H1 (cell line): ENCODE measurements at regions not wholly inside any gene's neighbourhood (a gene's known extent, or its start where the extent isn't known, plus 50 kb on each side); places are given as distances from the start of the nearest gene placed in this dataset.

Experiments
- CTCF ChIA-PET: fragments of 300-600 bp; sonication (Branson Sonifier 250); formaldehyde crosslinking; loops from one replicate; lab custom pipeline; 2021; ENCODE audit not compliant: partially characterized antibody; lab: Charles Lee
- POLR2A ChIA-PET: fragments of 300-600 bp; sonication (Branson Sonifier 250); formaldehyde crosslinking; loops from one replicate; lab custom pipeline; 2021; ENCODE audit warnings: inconsistent platforms; ENCODE audit not compliant: partially characterized antibody; lab: Charles Lee
- DNase-seq, 2 experiments: peaks; one replicate each; pipeline versions ENCODE4 v3.0.0 to v3.0.0-alpha.2; 2010 to 2022; ENCODE audit warnings: low spot score in 2 of 2, low read depth in 1 of 2, mixed read lengths in 1 of 2
- FAIRE-seq: peaks from 2 replicates; lab custom pipeline; 2011; peaks lifted over from hg19 to GRCh38; lab: Jason Lieb, UNC
- H2AFZ ChIP-seq: 2 replicates; pipeline ENCODE4 v1.8.1; 2012; ENCODE audit warnings: low read length, inconsistent platforms
- H2AK5ac ChIP-seq: 2 replicates; pipeline ENCODE4 v1.6.1; 2013; ENCODE audit warnings: low read depth, low read length
- H2BK120ac ChIP-seq: replicated peaks from 2 replicates; pipeline ENCODE3; 2013; ENCODE audit warnings: low read depth, low read length, inconsistent platforms
- H2BK12ac ChIP-seq: 2 replicates; pipeline ENCODE4 v1.6.1; 2013; ENCODE audit warnings: low read depth, low read length
- H2BK15ac ChIP-seq: 2 replicates; pipeline ENCODE4 v1.6.1; 2013; ENCODE audit warnings: low read length
- H2BK20ac ChIP-seq: 2 replicates; pipeline ENCODE4 v1.6.1; 2013; ENCODE audit warnings: low read length
- H2BK5ac ChIP-seq: 2 replicates; pipeline ENCODE4 v1.6.1; 2013; ENCODE audit warnings: low read depth, low read length
- H3K14ac ChIP-seq: 2 replicates; pipeline ENCODE4 v1.6.1; 2013; ENCODE audit warnings: inconsistent platforms; ENCODE audit not compliant: insufficient read length
- H3K18ac ChIP-seq: 2 replicates; pipeline ENCODE4 v1.6.1; 2013; ENCODE audit warnings: low read length; ENCODE audit errors: extremely low read depth
- H3K23ac ChIP-seq: 2 replicates; pipeline ENCODE4 v1.6.1; 2013; ENCODE audit warnings: inconsistent platforms; ENCODE audit not compliant: insufficient read length
- H3K23me2 ChIP-seq: 2 replicates; pipeline ENCODE4 v1.6.1; 2013; ENCODE audit warnings: low read depth, low read length
- H3K27ac ChIP-seq: 2 replicates; pipeline ENCODE4 v1.6.1; 2011; ENCODE audit warnings: low read depth, low read length, inconsistent platforms
- H3K27me3 ChIP-seq, 4 experiments: replicated peaks in 1 of 4; 1 replicate in 1 of 4; 2 replicates in 3 of 4; pipeline versions ENCODE4 v1.6.1 to v1.8.1; 2011 to 2013; ENCODE audit warnings: low read length in 3 of 4, mild to moderate bottlenecking in 3 of 4, inconsistent platforms in 2 of 4, mixed read lengths in 2 of 4, moderate library complexity in 1 of 4; ENCODE audit not compliant: control insufficient read depth in 3 of 4, insufficient read depth in 3 of 4; ENCODE audit errors: extremely low read depth in 1 of 4
- H3K36me3 ChIP-seq, 4 experiments: 2 replicates each; pipeline versions ENCODE4 v1.6.1 to v1.8.1; 2011 to 2013; ENCODE audit warnings: mild to moderate bottlenecking in 4 of 4, low read length in 3 of 4, moderate library complexity in 2 of 4, control low read depth in 1 of 4, inconsistent platforms in 1 of 4; ENCODE audit not compliant: insufficient read depth in 4 of 4, control insufficient read depth in 2 of 4
- H3K4ac ChIP-seq: replicated peaks from 2 replicates; pipeline ENCODE3; 2013; ENCODE audit warnings: low read length, low read depth, mixed read lengths, inconsistent platforms; ENCODE audit not compliant: insufficient read length
- H3K4me1 ChIP-seq, 4 experiments: replicated peaks in 1 of 4; 1 replicate in 1 of 4; 2 replicates in 3 of 4; pipeline versions ENCODE4 v1.6.1 to v1.8.1; 2011 to 2013; ENCODE audit warnings: low read length in 3 of 4, inconsistent platforms in 2 of 4, mixed read lengths in 1 of 4; ENCODE audit not compliant: insufficient read depth in 4 of 4, control insufficient read depth in 3 of 4
- H3K4me2 ChIP-seq, 2 experiments: 2 replicates each; pipeline versions ENCODE4 v1.6.1 to v1.8.1; 2011 to 2013; ENCODE audit warnings: low read depth in 2 of 2, low read length in 2 of 2, control low read depth in 1 of 2, inconsistent platforms in 1 of 2, mild to moderate bottlenecking in 1 of 2; ENCODE audit not compliant: insufficient read depth in 1 of 2
- H3K4me3 ChIP-seq, 4 experiments: fragments of 200-600, 300-600 bp in 1 of 4; sonication (generic), shearing (Covaris generic), sonication (Bioruptor Twin) in 1 of 4; 2 replicates each; pipeline versions ENCODE4 v1.5.1 to v1.8.1; 2011 to 2016; ENCODE audit warnings: low read length in 4 of 4, low read depth in 3 of 4, control low read depth in 2 of 4, inconsistent platforms in 2 of 4, mild to moderate bottlenecking in 2 of 4, mixed read lengths in 1 of 4, moderate library complexity in 1 of 4; ENCODE audit not compliant: insufficient read depth in 2 of 4; ENCODE audit errors: extremely low read depth in 1 of 4
- H3K56ac ChIP-seq: replicated peaks from 2 replicates; pipeline ENCODE3; 2013; ENCODE audit warnings: low read depth, mild to moderate bottlenecking, mixed read lengths, low read length, inconsistent platforms; ENCODE audit not compliant: insufficient read length
- H3K79me1 ChIP-seq: 2 replicates; pipeline ENCODE4 v1.6.1; 2013; ENCODE audit warnings: low read depth, low read length, control low read depth
- H3K79me2 ChIP-seq, 2 experiments: 2 replicates each; pipeline versions ENCODE4 v1.6.1 to v1.8.1; 2012 to 2013; ENCODE audit warnings: low read length in 2 of 2, mild to moderate bottlenecking in 2 of 2, inconsistent platforms in 1 of 2; ENCODE audit not compliant: insufficient read depth in 2 of 2, control insufficient read depth in 1 of 2
- H3K9ac ChIP-seq, 4 experiments: replicated peaks in 1 of 4; 1 replicate in 1 of 4; 2 replicates in 3 of 4; pipeline versions ENCODE4 v1.6.1 to v1.8.1; 2011 to 2013; ENCODE audit warnings: low read depth in 3 of 4, low read length in 3 of 4, control low read depth in 2 of 4, mild to moderate bottlenecking in 2 of 4, moderate library complexity in 2 of 4, inconsistent platforms in 1 of 4; ENCODE audit errors: extremely low read depth in 1 of 4
- H3K9me3 ChIP-seq, 2 experiments: 2 replicates each; pipeline versions ENCODE4 v1.6.1 to v1.8.1; 2012 to 2013; ENCODE audit warnings: mild to moderate bottlenecking in 2 of 2, moderate library complexity in 2 of 2, control low read depth in 1 of 2, inconsistent platforms in 1 of 2, low read depth in 1 of 2, low read length in 1 of 2, mixed read lengths in 1 of 2; ENCODE audit not compliant: insufficient read depth in 2 of 2
- H4K20me1 ChIP-seq, 2 experiments: replicated peaks in 1 of 2; 2 replicates each; pipeline versions ENCODE3 to v1.8.1; 2011 to 2013; ENCODE audit warnings: inconsistent platforms in 2 of 2, low read length in 2 of 2, mild to moderate bottlenecking in 1 of 2; ENCODE audit not compliant: insufficient read depth in 2 of 2, control insufficient read depth in 1 of 2
- H4K5ac ChIP-seq: 2 replicates; pipeline ENCODE4 v1.6.1; 2013; ENCODE audit warnings: low read length, low read depth, mixed read lengths, inconsistent platforms; ENCODE audit not compliant: insufficient read length
- H4K8ac ChIP-seq: 2 replicates; pipeline ENCODE4 v1.8.0; 2013; ENCODE audit warnings: mild to moderate bottlenecking, moderate library complexity, low read length, inconsistent platforms; ENCODE audit not compliant: insufficient read depth; ENCODE audit errors: extremely low read depth
- H4K91ac ChIP-seq: replicated peaks from 2 replicates; pipeline ENCODE3; 2013; ENCODE audit warnings: low read length, mixed read lengths, inconsistent platforms; ENCODE audit not compliant: insufficient read length
- BACH1 ChIP-seq: IDR thresholded peaks from 2 replicates; pipeline ENCODE4 v1.6.1; 2012; ENCODE audit warnings: low read length, improper control_type of control experiment
- BCL11A ChIP-seq, 2 experiments: IDR thresholded peaks; one replicate each; pipeline ENCODE4 v1.6.1; 2011; ENCODE audit warnings: low read depth in 2 of 2, low read length in 2 of 2, mild to moderate bottlenecking in 2 of 2
- CBX5 ChIP-seq: fragments of 300-800, 300-1000 bp; sonication (generic); IDR thresholded peaks from 2 replicates; pipeline ENCODE4 v1.7.1; 2016; ENCODE audit warnings: antibody characterized with exemption, low read length, low read depth
- CBX8 ChIP-seq: fragments of 300-800, 300-1000 bp; sonication (generic); IDR thresholded peaks from 2 replicates; pipeline ENCODE4 v1.7.1; 2016; ENCODE audit warnings: low read depth, low read length, borderline replicate concordance
- CHD2 ChIP-seq: IDR thresholded peaks from 2 replicates; pipeline ENCODE4 v1.6.1; 2012; ENCODE audit warnings: low read length, improper control_type of control experiment
- CREB1 ChIP-seq: IDR thresholded peaks from 2 replicates; pipeline ENCODE4 v1.6.1; 2012; ENCODE audit warnings: inconsistent platforms
- HDAC2 ChIP-seq, 2 experiments: fragments of 300-600 bp in 1 of 2; sonication (generic) in 1 of 2; IDR thresholded peaks; 2 replicates each; pipeline ENCODE4 v1.6.1; 2011 to 2012; ENCODE audit warnings: low read depth in 2 of 2, low read length in 2 of 2, mild to moderate bottlenecking in 2 of 2, moderate library complexity in 2 of 2, borderline replicate concordance in 1 of 2, inconsistent platforms in 1 of 2
- KDM5A ChIP-seq: fragments of 200-600 bp; IDR thresholded peaks from 2 replicates; pipeline ENCODE4 v1.7.1; 2012; ENCODE audit warnings: mild to moderate bottlenecking, low read length, inconsistent platforms, mixed read lengths
- RBBP5 ChIP-seq: IDR thresholded peaks from 2 replicates; pipeline ENCODE4 v1.7.1; 2012; ENCODE audit warnings: low read depth, mild to moderate bottlenecking, inconsistent platforms, low read length, moderate library complexity, borderline replicate concordance
- SP2 ChIP-seq: IDR thresholded peaks from 2 replicates; pipeline ENCODE4 v1.6.1; 2012; ENCODE audit warnings: mild to moderate bottlenecking, low read length, inconsistent platforms
- TAF1 ChIP-seq: IDR thresholded peaks from 2 replicates; pipeline ENCODE4 v1.6.1; 2011; ENCODE audit warnings: mild to moderate bottlenecking, low read depth, low read length
- USF2 ChIP-seq: IDR thresholded peaks from 2 replicates; pipeline ENCODE4 v1.6.1; 2011; ENCODE audit warnings: low read length, improper control_type of control experiment
- YY1 ChIP-seq: IDR thresholded peaks from 2 replicates; pipeline ENCODE4 v1.6.1; 2011; ENCODE audit warnings: low read depth, mild to moderate bottlenecking, low read length
- WGBS, 2 experiments: shearing (Covaris generic) in 1 of 2; methylation state at CpG; one replicate each; pipeline versions ENCODE4 v1.1.6 to v1.1.7; 2013 to 2015; ENCODE audit warnings: low lambda C conversion rate in 2 of 2, mixed read lengths in 2 of 2, inconsistent platforms in 1 of 2, low coverage in 1 of 2, missing lambda C conversion rate in 1 of 2; ENCODE audit not compliant: insufficient replicate concordance in 2 of 2, insufficient coverage in 1 of 2, insufficient read length in 1 of 2; ENCODE audit errors: extremely low coverage in 1 of 2, missing lambda C conversion rate in 1 of 2; 5-methylcytosine and 5-hydroxymethylcytosine counted together

GRCh38 chr2:185978634-185979407 lies 240.2 kb downstream of the FSIP2 start:
- H3K4ac ChIP-seq: no peak overlapping the region
- no peak overlapping the region for H2BK120ac ChIP-seq
- no peak overlapping the region for H2BK20ac ChIP-seq
- no peaks in the 10 kb centered on the region for H3K23me2 ChIP-seq
- H3K27me3 ChIP-seq: no peaks in the 10 kb centered on the region
- H3K9ac ChIP-seq: no peak overlapping the region
- FAIRE-seq (no peak), DNase-seq (no peak)
- H3K79me2 ChIP-seq: no peaks in the 10 kb centered on the region
- no peaks in the 10 kb centered on the region for H3K9me3 ChIP-seq
- H2AFZ ChIP-seq: no peak overlapping the region
- H3K4me2 ChIP-seq: no peak overlapping the region
- H2AK5ac ChIP-seq: no peak overlapping the region
- no peak overlapping the region for H4K8ac ChIP-seq
- ChIA-PET POLR2A (no interaction called here), CTCF (interaction anchor here (0.6 to 2.9 kb wide), 21 partner anchors 7 to 802 kb away, joined by 3 to 13 read pairs (median 4); partner anchors contain the start of gene ITGAV)
- H3K18ac ChIP-seq: no peak overlapping the region
- peaks cover 0 to 2% (median 0%) of the 10 kb centered on the region in 4 experiments; a peak in 1 of 7 replicates for H3K4me1 ChIP-seq
- no peak overlapping the region for H3K23ac ChIP-seq
- no peaks in the 10 kb centered on the region for H3K36me3 ChIP-seq
- H3K27ac ChIP-seq: no peak overlapping the region
- no peak overlapping the region for H4K5ac ChIP-seq
- no peak overlapping the region for H3K56ac ChIP-seq
- no peak overlapping the region for H2BK12ac ChIP-seq
- H4K20me1 ChIP-seq: no peaks in the 10 kb centered on the region
- no peaks in the 10 kb centered on the region for H3K79me1 ChIP-seq
- no peak overlapping the region for H2BK15ac ChIP-seq
- no peak overlapping the region for H2BK5ac ChIP-seq
- H3K14ac ChIP-seq: no peak overlapping the region
- 96% methylated on average over 3 of the region's 3 CpGs; no CpG with 5 or more reads in 1 of the 2 experiments for WGBS, 2 experiments
- no peak overlapping the region for H4K91ac ChIP-seq
- H3K4me3 ChIP-seq: no peak overlapping the region
- TF ChIP-seq CBX5 (no peak), CHD2 (no peak), CBX8 (no peak), BACH1 (no peak), CREB1 (no peak), YY1 (no peak), RBBP5 (no peak), BCL11A (IDR thresholded peaks at IDR 0.05; ENCODE audit: low read depth in 2 of 2, low read length in 2 of 2) (no peak), TAF1 (no peak), SP2 (no peak), KDM5A (no peak), HDAC2 (IDR thresholded peaks at IDR 0.05; ENCODE audit: borderline replicate concordance in 1 of 2, low read depth in 2 of 2, low read length in 2 of 2) (no peak), USF2 (no peak)
